Fibroblast of the aortic adventitia (primary cell): ENCODE measurements at regions not wholly inside any gene's neighbourhood (a gene's known extent, or its start where the extent isn't known, plus 50 kb on each side); places are given as distances from the start of the nearest gene placed in this dataset.
"Not testable (repeated sequence)": the region's sequence is repeated elsewhere in the genome, so short reads cannot be mapped to it uniquely, and the experiment has no call there.

Experiments used
- DNase-seq: peaks from one replicate; pipeline ENCODE4 v3.0.0-alpha.2; 2010; ENCODE audit warnings: low read depth
- H3K4me3 ChIP-seq: 2 replicates; pipeline ENCODE4 v1.5.1; 2011; ENCODE audit warnings: low read depth, mild to moderate bottlenecking, control low read depth, low read length, moderate library complexity

DNA sequence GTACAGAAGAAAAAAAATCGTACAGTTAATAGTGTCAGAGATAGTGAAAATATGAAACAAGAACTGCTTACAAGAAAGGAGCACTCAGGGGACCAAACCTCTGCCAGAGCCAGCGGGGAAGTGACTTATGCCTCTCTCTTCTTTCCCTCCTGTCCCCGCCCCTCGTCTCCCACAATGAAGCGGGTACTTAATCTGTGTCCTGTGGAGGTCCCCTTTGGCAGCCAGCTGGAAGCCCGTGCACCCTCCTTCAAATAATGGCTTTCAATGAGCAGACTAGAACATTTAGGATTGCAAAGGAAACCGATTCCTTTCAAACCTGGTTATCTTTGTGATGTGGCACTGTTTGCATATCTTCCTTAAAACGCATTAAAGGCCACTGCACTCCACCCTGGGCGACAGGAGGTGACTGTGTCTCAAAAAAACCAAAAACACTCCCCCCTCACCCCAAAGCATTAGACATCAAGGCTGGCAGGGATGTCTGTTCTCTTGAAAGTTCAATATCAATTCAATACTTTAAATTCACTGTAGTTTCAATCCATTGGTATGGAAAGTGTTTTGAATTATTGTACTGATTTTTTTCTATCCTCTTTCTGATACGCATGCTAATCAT, 51.7 kb downstream of the PPIAL4C start:
- not testable (repeated sequence) for DNase-seq, H3K4me3 ChIP-seq

DNA sequence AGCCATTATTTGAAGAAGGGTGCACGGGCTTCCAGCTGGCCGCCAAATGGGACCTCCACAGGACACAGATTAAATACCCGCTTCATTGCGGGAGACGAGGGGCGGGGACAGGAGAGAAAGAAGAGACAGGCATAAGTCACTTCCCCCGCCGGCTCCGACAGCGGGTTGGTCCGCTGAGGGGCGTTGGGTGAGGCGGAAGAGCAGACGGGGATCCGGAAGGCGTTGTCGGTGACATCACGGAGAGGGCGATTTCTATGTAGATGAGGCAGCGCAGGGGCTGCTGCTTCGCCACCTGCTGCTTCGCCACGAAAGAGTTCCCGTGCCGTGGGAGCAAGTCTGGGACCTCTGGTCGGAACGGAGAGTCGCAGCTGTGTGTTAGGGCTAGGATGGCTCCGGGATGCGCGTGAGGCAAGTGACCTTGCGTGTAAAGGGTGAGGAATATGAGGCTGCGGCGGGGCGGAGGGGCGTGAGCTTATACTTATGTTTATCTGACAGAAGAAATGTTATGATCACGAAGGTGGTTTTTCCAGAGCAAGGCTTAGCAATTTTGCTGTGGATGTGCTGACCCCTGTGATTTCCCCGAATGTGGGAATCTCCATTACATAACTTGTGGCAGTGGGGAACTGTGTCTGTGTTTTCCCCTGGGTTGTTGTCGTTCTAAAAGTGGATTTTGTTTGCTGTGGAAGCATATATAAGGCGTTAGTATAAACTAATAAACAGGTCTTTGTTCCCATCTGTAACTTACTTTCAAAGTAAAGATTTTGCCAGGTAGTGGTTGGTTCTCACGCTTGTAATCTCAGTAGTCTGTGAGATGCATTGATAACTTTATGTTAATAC, 52.9 kb downstream of the PPIAL4C start:
- peak overlapping the region; percentile 68 for H3K4me3 ChIP-seq
- peak; percentile 78 for DNase-seq

DNA sequence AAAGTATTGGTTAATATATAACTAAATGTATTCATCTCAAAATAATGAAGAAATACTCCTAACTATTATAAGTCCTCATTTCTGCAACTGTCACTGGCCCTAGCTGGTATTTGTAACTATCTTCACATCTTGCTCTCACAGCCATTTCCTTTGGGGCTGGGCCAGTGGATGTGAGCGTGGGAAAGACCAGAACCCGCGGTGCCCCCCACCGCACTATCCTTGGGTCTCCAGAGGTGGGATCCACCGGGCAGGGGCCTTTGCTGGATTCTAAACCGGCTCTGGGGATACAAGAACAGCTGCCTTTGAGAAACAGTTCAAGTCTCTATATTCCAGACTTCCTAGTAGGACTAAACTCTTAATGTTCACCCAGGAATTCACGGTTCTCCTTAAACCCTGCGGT, 54.8 kb downstream of the PPIAL4C start:
- not testable (repeated sequence) for DNase-seq, H3K4me3 ChIP-seq

DNA sequence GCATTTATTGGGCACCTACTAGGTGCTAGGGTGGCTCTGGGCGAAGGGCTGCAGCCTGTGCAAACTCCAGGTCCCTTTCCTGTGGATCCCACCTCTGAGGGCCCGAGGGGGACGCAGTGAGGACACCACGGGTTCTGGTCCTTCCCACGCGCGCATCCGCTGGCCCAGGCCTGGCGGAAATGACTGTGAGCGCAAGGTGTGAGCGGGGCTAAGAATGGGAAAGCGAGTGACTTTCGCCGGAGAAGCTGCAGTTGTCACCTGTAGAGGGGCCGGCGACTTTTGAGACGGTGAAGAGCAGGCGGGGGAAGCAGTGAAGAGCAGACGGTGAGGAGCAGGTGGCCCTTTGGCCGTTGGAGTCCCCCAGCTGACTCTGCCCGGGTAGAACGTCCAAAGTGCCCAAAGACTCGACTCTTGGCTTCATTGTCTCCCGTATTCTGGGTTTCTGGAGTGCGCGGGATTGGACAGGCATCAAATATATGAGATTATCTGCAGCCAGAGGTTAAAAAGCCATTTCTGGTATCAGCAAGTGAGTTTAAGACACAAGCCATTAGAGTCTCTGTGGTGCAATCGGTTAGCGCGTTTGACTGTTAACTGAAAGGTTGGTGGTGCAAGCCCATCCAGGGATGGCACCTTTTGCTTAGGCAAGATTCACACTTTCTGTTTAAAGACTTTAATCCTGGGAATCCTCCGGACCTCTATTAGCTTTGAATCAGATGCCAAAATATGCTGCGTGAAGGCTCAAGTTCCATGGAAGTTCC, 55.4 kb downstream of the PPIAL4C start:
- not testable (repeated sequence) for DNase-seq, H3K4me3 ChIP-seq

DNA sequence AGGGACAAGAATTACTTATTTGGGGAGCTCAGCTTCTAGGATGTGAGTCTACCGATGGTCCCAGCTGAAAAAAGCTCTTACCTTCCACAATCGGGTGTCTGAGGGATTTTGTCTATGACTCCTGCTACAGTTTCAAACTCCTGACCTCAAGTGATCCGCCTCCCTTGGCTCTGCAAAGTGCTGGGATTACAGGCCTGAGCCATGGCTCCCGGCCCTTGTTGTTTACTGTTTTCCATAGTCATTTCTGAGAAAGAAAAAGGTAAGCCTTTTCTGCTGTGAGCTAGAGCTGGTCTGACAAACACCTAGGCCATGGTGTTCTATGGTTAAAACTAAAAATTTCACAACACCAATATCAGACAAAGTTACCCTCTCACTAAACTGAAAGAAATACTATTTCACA, 57.5 kb downstream of the PPIAL4C start:
- not testable (repeated sequence) for DNase-seq, H3K4me3 ChIP-seq

DNA sequence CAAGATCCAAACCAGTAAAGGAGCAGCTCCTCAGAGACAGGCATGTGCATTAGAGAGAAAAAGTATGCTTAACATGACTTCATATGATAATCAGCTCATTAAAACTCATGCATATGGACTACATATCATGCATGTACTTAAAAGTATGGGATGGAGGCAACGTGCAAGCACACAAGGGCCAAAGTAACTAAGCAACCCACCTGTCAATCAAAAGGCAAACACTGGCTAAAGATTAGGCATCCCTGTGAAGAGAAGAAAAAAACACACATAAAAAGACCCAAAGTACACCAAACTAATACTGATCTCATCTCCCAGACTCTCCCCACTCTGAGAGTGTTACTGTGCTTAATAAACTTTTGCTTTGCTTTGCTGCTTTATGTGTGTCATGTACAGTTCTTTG, 61.2 kb downstream of the PPIAL4C start:
- H3K4me3 ChIP-seq, DNase-seq: not testable (repeated sequence)

DNA sequence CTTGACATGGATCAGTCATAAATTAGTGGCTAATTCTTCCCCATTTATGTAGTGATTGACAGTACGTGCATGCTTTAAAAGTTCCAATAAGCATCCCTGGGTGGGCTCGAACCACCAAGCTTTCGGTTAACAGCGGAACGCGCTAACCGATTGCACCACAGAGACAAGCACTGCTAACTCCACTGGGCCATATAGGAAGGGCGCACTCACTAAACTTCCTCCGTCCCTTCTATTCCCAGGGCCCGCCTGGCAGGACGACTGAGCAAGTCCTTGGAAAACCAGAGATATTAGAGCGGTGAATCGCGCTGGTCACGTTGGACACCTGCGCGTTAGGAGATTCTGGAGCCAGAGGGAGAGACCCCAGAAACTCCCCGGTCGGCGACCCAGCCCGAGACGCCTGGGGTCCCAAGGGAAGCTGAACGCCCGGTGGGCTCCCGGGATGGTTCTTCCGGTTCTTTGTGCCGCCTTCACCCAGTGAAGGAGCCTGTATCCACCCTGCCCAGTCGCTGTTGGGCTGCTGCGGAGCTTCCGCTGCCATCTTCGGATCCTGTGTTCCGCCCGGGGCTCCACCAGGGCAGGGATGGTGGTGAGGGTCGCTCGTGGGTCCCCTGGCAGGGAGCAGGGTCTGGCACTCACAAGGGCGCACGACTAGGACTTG, 62.8 kb downstream of the PPIAL4C start:
- not testable (repeated sequence) for H3K4me3 ChIP-seq, DNase-seq

DNA sequence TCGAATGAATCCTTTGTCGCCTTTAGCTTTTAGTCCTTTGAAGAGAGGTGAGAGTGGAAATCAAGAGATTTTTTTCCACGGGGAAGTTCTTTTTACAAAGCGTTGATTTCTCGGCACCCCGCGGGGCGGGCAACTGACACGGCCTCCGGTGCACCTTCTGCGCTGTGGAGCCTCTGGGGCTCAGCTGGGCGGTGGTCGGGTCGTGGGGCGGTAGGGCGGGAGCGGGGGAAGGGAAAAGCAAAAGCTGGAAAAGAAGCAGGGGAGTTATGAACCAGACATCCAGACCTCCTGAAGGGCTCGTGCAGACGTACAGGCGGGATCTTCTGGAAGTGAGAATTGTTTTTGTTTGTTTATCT, 63.3 kb downstream of the PPIAL4C start:
- not testable (repeated sequence) for H3K4me3 ChIP-seq, DNase-seq

DNA sequence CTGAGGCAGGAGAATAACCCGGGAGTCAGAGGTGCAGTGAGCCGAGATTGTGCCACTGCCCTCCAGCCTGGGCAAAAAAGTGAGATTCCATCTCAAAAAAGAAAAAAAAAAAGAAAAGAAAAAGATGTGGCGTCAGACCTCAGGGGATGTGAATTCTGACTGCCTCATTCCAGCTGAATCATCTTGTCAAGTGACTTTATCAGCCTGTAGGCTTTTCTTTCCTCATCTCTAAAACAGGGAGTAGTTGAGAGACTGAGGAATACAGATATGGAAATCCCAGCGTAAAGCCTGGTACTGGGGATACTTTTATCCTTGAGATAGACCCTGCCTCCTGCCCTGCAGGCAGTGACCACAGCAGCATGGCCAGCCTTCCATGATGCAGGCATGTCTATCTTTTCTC, 74.1 kb downstream of the PPIAL4C start:
- not testable (repeated sequence) for DNase-seq, H3K4me3 ChIP-seq

DNA sequence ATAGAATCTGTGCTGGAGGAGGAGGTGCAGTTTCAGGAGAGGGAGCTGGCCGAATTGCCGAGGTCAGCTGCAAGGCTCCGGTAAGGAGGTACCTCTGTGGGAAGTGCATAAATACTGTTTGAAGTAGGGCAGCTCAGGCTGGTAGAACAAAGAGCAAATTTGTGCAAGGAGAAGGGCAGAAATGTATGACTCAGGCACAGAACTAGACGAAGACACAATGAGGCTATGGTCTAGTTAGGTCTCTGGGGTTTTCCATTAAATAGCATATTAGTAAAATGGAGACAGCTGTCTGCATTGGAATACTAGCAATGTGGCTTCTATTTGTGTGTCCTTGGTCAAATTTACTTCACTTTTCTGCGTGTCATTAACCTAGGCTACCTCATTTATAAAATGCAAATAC, 74.5 kb downstream of the PPIAL4C start:
- DNase-seq, H3K4me3 ChIP-seq: not testable (repeated sequence)

DNA sequence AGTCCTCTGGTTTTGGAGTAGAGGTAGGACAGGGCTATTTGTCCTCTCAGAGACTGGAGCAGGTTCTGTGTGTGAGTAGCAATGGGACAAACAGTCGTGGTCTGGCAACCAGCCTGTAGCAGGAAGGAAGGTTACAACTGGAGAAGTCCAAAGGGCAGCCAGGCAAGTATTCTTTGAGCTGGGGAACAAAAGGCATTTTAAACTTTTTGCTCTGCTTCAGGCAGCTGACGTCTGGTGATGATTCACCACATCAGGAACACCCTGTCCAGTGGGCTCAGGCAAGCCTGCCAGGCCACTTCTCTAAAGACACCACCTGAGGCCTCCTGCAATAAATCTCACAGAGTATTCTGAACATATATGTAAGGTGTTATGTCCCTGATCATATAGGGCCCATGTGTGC, 81.0 kb downstream of the PPIAL4C start:
- not testable (repeated sequence) for H3K4me3 ChIP-seq, DNase-seq

DNA sequence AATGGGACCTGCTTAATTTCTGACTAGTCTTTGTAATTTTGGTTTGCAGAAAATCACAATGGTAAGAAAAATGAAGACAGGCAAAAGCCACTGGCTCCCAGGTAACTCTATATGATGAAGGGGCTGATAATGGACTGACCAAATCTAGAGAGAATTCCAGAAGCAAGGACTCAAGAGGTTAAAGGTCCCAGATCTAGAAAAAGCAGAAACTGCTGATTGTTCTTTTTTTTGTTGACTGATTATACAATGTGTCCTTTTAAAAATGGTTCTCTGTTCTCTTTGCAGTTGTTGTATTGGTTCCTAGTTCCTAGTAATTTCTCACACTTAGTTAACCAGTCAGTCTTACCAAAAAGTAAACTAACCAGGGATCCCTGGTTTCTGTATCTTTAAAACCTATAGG, 81.4 kb downstream of the PPIAL4C start:
- not testable (repeated sequence) for DNase-seq

DNA sequence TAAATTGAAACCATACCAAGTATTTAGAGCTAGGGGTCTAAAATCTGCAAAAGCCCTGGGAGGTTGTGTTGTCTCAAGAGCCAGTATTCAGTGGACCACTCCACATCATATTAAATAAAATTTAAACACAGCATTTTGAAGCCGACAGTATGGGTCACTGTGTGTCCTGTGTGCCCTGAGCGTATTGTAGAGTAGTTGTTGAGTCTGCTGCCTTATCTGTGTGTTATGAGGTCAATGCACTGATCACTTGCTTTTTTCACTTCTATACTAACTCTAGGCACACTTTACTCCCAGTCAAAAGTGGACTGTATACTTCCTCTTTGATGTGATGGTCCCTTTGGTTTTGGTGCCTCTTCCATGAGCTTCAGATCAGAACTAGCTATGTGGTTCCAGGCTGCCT, 81.9 kb downstream of the PPIAL4C start:
- not testable (repeated sequence) for H3K4me3 ChIP-seq, DNase-seq

More for the DNA sequence above, 81.4 kb downstream of the PPIAL4C start:
- not testable (repeated sequence) for H3K4me3 ChIP-seq

DNA sequence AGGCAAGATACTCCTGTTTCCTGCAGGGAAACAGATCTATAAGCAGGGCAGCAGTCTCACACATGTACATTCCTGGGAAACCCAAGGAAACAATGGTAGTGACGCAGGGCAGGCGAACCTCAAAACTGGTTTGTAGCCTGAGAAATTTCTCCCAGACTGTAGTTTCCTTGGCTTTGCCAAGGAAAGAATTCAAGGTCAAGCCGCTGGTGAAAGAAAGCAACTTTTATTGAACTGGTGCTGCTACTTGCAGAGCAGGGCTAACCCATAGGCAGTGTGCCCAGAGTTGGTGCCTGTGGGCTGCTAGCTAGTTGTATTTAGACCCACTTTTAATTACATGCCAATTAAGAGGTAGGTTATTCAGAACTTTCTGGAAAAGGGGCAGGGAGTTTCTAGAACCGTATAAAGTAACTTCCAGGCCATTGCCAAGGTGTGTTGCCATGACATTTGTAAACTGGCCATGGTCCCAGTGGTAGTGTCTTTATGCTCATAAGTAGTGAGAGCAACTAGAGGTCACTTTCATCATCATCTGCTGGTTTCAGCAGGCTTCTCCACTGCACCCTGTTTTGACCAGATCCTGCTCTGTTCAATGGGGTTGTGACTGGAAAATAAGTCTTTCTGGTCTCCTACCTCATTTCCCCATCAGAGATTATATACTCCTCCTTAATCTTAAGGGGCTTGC, 89.7 kb downstream of the PPIAL4C start:
- H3K4me3 ChIP-seq, DNase-seq: not testable (repeated sequence)

DNA sequence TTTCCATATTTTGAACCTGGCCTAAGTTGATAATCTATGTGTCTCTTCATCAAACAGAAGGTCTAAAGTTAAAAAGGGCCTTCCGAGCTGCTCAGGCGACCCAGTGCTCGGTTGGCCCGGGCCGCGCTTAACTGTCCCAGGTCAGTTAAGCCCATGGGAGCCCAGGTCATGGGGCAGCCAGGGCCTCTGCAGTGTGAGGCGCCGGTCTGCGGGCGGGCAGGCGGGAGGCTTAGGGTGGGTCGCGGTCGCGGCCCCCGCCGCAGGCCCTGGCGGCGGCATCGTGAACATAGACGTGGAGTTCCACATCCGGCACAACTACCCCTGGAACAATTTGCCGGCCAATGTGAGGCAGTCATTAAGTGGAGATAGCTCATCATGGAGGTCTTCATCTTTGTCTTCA, 91.3 kb downstream of the PPIAL4C start:
- not testable (repeated sequence) for DNase-seq

DNA sequence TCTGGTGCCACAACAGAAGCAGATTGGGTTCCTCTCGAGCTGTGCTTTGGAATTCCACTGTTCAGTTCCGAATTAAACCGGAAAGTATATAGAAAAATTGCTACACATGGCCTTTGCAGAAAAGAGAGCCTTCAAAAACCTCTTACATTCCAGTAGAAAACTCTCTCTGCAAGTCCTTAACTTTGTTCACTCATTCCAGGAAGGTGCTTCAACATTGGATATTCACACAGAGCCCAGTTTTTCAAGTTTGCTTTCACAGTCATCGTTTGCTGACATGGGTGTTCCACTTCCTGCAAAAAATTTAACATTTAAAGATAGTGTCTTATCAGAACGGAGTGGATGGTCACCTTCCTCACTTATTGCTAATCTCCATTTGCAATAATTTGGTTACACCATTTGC, 93.7 kb downstream of the PPIAL4C start:
- DNase-seq, result not testable (repeated sequence)

More for the DNA sequence above, 91.3 kb downstream of the PPIAL4C start:
- H3K4me3 ChIP-seq, result not testable (repeated sequence)

DNA sequence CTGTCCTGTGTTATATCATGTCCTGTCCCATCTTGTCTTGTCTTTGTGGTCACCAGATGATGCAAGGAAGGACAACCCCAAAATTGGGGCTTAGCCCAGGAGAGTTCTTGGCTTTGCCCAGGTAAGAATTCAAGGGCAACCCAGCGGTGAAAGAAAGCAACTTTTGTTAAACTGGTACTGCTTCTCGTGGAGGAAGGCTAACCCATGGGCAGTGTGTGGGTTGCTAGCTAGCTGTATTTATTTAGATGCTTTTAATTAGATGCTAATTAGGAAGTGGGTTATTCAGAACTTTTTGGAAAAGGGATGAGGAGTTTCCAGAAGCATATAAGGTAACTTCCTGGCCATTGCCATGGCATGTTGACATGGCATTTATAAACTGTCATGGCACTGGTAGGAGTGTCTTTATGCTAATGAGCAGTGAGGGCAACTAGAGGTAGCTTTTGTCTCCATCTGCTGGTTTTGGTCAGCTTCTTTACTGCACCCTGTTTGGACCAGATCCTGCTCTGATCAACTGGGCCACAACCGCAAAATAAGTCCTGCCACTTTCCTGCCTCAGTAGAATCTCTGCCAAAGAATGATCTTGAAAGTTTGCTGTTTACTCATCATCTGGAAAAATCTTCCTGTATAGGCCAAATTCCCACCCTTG, 95.8 kb upstream of the FCGR1A start:
- not testable (repeated sequence) for H3K4me3 ChIP-seq, DNase-seq

More for the DNA sequence above, 93.7 kb downstream of the PPIAL4C start:
- not testable (repeated sequence) for H3K4me3 ChIP-seq

DNA sequence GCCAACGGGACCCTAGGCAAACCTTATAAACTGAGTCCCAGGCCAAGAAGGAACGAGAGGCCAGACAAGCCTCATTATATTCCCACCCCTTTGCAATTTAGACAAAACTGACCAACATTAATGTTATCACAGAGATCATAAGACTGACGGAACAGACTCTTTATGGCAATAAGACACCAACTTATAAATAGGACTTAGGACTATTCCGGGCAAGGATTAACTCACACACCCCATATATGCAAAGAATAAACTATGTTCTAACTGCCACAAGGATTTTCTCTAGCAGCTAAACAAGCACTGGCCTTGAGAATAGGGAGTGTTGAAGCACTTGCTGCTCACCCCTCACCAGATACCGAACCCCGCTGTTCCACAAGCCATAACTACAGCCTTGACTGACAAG, 91.1 kb upstream of the FCGR1A start:
- H3K4me3 ChIP-seq, DNase-seq: not testable (repeated sequence)
